ENCODE measurements at regions not wholly inside any gene's neighbourhood (a gene's known extent, or its start where the extent isn't known, plus 50 kb on each side); places are given as distances from the start of the nearest gene placed in this dataset.

DNA sequence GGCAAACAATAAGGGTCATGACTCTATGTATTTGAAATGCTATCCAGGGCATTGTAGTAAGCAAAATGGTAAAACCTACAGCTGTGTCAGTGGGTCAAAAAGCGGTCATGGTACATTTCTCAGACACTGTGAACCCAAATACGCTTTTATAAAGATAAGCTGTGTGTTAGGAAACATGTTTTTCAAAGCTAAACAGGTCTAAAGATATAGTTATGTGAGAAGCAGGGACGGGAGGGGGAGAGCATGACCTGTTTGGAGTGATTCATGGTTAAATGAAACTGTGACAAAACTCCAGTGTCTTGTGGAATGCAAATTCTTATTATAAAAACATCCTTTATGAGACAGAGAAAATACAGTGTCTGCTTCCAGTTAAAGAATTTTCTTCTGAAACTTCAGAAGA, 205.4 kb upstream of the BMP2 start:
- DNase-seq (ENCODE audit: low spot score): no peak

DNA sequence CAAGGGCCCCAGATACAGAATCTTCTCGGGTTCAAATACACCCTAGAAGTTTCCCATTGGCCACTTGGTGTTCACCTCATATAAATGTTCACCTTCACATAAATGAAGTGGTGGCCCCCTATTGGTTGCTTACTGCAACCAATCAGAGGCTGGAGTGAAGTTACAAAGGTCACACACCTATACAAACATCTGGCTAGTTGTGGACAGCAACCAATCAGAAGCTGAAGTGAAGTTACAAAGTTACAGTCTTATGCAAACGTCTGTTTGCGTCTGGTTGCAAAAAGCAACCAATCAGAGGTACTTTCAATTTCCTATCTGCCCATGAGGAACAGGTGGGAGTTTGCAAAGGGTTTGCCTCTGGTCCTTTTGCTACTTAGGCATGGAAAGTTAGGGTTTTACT, 206.5 kb upstream of the BMP2 start:
- DNase-seq (ENCODE audit: low spot score): no peak

DNA sequence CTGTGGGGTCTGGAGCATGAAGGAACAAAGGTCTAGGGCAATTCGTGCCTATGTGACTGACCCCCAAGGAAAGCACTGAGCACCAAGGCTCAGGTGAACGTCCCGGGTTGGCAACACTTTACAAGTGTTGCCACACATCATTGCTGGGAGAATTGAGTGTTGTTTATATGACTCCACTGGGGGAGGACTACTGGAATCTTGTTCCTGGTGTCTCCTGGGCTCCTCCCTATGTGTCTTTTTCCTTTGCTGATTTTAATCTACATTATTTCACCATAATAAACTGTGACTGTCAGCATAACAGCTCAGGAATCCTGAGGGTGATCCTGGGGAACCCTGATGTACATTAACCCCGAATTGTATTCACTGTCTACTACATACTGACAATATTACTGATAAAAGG, 207.7 kb upstream of the BMP2 start:
- DNase-seq (ENCODE audit: low spot score): no peak

DNA sequence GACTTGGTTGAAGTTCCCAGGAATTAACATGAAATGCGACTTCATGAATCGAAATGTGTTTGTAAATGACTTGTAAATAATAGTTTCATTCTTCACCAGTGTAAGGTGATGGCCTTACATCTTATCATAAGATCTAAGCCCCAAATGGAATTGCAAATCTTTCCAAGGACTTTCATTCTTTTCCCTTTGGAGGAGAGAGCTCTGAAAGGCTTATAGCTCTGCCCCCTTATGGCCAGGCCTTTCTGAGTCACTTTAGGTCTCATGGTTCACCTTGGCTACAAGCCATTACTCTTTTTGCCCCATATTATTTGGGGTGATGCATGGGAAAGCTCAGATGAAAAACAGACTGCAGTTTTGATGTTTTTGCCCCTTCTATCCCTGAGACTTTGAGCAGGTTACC, 209.1 kb upstream of the BMP2 start:
- DNase-seq (ENCODE audit: low spot score): no peak

DNA sequence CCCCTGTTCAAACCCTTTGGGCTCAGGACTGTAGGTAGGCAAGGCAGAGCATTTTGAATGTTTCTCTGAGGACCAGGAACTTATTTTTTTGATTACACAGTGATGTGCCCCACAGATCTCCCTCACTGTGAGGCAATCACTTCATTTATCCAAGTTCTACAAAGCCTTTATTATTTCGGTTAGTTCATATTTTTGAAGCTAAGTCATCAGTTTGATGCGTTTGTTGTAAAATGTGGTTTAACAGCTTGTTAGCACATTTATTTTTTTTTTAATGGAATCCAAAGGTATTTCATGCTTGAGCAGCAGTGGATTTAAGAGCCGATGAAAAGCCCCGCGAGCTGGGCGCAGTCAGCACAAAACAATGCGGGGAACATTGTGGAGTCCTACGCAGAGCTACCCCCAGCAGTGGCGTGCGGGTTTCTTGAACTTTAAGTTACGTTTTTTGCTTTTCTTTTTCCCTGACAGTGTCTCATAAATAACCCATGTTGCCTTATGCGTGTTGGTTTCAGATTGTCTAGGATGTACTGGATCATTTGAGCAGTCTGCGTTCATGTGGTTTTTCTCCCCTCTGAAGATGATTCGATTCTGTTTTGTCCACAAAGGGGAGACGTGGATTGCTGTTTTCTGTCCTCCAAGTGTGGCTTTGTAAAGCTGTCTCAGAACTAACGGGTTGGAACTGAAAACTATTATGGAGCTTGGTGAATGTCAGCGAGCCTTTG, 233.6 kb upstream of the BMP2 start:
- DNase-seq (ENCODE audit: low spot score): no peak

DNA sequence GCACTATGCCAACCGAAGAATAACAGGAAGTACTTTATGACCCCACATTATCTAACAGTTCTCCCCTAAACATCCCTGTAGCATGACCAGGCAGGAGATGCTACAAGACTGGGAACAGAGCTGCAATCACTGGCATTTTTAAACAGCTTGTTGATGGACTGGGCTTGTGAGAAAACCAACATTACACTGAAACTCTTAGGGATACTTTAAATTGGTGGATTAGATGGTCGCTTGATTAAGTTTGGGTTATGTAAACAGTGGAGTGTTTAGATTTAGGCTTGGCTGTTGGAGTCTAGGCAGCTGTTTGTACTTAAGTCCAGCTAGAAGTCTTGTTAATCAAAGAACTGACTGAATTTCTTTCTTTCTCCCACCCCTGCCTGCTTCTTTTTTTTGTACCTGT, 234.1 kb upstream of the BMP2 start:
- DNase-seq (ENCODE audit: low spot score): no peak

DNA sequence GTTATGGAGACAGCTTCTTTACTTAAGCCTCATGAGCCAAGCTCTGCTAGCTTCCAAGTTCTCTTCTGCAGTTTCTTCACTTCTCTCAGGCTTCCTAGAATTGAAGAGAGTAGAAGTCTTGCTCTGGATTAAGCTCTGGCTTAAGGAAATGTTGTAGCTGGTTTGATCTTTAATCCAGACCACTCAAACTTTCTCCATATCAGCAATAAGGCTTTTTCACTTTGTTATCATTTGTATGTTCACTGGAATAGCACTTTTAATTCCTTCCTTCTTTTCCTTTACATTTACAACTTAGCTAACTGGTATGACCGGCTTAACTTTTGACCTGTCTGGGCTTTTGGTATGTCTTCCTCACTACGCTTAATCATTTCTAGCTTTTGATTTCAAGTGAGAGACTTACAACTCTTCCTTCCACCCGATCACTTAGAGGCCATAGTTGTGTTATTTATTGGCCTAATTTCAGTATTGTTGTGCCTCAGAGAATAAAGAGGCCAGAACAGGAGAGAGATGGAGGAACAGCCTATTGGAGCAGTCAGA, 236.6 kb upstream of the BMP2 start:
- DNase-seq (ENCODE audit: low spot score): no peak

DNA sequence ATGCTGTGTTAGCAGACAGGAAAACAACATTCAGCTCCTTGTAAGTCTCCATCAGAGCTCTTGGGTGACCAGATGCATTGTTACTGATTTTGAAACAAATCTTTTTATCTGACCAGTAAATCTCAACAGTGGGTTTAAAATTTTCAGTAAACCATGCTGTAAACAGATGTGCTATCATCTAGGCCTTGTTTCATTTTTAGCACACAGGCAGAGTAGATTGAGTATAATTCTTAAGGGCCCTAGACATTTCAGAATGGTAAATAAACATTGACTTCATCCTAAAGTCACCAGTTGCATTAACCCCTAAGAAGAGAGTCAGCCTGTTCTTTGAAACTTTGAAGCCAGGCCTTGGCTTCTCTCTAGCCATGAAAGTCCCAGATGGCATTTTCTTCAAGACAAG, 237.2 kb upstream of the BMP2 start:
- no peak for DNase-seq (ENCODE audit: low spot score)

DNA sequence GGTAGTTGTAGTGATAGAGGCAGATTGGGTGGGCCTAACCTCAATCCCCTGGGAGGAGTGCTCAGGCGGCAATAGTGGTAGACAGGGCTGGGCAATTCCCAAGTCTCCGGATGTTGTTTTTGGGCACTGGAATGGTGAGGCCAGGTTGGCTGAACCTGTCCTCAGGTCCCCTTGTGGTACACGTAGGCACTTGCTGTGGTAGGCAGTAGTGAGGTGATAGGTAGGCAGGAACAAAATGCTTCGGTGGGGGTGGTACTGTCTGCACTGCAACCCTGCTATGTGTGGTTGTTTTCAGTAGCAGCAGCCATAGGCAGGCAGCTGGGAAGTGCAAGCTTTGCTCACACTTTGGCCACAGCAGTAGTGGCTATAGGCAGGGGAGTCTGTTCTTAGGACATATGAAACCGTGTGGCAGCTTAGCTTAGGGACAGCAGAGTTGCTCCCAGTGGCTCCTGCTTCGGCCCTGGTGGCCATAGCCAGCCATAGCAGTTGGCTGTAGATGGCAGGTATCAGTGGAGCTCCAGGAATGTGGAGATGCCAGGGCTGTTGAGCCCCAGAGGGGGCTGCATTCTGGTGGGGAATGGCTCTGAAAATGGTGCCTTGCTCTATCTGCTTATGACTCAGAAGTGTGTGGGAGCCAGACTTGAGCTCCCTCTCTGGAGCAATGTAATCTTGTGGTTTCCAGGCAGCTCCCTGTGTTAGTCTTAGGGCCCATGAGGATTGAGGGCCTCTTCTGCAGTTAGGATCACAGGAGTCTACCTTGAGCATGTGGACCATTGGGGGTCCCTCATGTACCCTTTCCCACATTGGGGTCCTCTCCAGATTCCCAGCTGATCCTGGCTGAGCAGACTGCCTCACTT, 241.8 kb upstream of the BMP2 start:
- no peak for DNase-seq (ENCODE audit: low spot score)

DNA sequence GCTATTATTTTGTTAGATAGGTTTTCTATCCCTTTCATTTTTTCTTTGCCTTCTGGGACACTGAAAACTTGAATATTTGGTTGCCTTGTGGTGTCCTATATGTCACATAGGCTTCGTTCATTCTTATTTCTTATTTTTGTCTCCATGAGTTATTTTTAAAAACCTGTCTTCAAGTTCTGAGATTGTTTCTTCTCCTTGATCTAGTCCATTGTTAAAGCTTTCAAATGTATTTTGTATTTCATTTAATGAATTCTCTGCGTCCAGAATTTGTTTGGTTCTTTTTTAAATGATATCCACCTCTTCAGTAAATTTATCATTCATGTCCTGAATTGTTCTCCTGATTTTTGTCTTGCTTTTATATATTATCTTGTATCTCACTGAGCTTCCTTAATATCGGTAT, 243.2 kb upstream of the BMP2 start:
- no peak for DNase-seq (ENCODE audit: low spot score)

DNA sequence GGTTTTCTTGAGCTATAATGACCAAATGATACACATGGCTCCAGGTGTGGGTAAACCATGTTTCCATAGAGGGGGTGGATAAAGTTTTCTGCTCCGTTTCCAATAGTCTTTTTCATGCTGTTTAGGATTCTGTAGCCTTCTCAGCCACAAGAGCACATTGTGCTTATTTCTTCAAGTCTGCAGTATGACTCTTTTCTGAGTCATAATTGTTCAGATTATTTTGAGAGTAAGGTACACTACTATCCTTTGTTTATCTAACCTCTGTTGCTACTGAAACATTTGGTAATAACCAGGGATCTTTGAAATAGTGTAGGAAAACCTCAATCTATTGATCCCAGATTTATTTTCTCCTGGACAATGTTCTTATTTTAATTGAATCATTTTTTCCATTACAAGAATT, 247.9 kb upstream of the BMP2 start:
- DNase-seq (ENCODE audit: low spot score): no peak

DNA sequence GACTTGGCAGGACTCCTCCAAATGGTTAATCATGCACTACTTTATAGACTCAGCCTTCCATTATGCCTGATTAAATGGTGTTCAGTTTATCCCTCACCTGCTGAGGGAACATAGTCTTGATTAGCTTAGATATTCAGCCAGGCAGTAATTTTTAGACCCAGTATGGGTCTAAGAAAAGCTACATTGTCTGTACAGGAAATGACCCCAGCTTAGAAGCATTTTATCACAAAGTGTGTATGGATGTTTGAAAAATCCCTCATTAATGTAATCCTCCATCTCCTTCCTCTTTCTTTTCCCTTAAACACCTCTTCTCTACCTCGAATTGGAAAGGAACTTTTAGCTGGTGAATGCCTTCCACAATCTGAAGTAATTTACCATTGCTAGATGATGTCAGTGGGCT, 252.2 kb upstream of the BMP2 start:
- no peak for DNase-seq (ENCODE audit: low spot score)

DNA sequence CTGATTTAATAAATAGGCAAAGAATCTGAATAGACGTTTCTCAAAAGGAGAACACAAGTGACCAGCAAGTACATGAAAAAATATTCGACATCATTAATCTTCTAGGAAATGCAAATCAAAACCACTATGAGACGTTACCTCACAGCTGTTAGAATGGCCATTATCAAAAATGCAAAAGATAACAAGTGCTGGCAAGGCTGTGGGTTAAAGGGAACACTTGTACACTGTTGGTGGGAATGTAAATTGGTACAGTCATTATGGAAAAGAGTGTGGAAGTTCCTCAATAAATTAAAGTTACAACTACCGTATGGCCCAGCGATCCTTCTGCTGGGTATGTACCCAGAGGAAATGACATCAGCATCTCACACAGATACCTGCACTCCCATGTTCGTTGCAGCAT, 253.9 kb upstream of the BMP2 start:
- DNase-seq (ENCODE audit: low spot score): no peak

DNA sequence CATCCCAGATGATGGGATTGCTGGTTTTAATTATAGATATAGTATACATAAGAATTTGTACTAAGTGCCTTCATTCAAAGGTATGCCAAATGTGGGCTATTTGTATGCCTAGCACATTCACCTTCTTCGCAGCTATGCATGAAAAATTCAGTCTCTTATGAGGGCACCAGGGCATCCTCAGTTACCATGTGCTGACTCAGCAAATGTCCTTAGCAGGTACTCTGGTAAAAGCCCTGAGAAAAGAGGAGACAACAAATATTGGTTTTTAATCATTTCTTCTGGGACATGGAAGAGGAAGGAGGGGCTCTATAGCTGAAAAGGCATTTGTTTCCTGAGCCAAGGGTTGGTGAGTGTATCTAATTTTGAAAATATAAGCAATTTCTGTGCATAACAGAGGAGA, 258.1 kb upstream of the BMP2 start:
- no peak for DNase-seq (ENCODE audit: low spot score)

DNA sequence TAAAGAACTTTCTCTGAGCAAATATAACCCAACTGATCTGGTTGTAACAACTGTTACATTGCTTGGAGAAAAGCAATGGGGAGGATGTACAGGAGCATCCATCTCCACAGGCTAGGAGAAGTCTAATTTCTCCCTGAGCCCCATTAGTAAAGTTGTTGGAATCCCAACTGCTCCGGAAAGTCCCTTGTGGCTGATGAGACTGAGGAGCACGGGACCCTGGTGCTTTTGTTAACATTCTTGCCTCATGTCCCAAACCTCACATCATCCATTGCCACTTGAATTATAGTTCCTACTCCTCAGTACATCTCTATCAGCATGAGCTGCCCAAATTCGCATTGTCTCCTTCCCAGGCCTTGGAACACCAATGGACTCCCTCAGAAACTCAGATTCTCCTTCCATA, 260.6 kb upstream of the BMP2 start:
- no peak for DNase-seq (ENCODE audit: low spot score)

DNA sequence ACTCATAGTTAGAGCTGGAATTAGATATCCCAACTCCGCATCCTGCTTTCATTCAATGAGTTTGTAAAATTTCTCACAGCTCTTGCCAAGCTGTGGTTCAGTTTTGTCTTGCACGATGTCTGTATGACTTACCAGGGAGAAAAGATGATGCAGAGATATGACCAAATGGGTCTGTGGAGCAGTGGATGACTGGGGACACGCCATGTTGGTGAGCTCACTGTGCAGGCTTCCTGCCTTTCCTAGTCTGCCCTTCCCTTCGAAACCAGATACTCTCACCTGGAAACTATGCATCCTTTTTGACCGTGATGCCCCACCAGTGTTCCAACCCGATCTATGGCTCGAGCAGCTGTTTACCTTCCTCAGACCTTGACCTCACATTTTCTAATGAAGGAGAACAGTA, 262.7 kb upstream of the BMP2 start:
- DNase-seq (ENCODE audit: low spot score): no peak

DNA sequence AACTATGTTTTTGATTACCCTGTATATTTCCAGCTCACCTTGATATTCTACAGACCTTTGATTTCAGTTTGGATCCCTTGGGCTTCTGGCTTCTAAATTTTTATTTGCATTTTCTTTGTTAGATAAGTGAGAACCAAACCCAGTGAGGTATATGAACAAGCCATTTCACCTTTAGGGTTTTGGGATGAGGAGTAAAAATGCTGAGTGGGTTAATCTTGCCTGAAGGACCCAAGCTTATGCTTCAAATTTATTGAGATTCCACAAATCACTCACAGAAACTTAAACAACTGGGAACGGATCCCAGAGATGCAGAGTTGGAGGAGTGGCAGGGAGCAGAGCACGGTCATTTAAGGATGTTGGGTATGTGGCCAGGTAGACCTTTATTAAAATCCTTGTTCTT, 263.3 kb upstream of the BMP2 start:
- no peak for DNase-seq (ENCODE audit: low spot score)

DNA sequence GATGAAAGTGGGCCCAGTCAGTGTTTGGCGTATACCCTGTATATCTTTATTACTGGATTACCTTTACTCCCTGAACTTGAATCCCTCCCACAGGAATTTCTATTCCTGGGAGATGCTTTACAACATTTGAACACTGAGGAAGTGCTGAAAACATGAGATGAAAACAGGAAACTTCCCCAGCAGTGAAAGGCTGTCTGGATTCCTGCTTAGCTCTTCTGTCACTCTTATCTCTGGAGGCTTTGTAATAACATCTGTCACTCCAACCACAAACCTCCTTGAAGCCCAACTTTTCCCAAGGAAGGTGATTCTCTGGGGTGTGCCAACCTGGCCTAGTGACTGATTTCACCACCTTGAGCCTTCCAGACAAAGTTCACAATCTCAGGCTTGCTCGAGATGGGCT, 264.5 kb upstream of the BMP2 start:
- no peak for DNase-seq (ENCODE audit: low spot score)

DNA sequence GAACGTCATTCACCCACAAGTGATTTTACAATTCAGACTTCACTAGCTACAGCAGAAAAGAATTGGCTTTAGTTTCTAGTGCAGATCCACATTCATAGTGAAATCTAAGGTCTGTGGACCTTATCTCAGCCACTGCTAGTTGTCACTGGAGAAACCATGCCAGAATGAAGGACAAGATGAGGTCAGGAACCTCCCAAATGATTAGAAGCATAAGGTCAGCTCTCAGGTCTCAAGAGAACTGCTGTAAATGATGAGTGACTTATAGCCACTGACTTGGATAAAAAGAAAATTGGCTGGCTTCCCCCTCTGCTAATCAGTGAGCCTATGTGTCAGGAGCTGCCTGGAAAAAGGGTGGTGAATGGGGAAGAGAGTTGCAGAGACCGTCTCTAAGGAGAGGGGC, 265.3 kb upstream of the BMP2 start:
- no peak for DNase-seq (ENCODE audit: low spot score)

DNA sequence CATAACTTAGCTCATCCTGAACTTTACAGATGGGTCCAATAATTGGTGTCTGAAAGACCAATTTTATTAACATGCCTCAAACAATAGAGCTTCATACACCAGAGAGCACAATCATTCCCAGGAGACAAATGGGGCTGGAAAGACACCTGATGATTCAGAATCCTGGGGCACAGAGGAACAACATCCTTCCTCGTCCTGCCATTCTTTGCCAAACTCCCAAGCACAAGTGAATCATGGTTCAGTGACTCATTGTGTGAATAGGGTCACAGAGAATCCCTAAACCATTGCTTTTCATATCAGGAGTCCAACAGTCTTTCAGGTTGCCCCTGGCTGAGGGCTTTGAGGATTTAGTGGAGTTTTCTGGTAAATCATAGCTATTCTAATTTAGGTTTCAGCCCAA, 266.4 kb upstream of the BMP2 start:
- DNase-seq (ENCODE audit: low spot score): no peak

DNA sequence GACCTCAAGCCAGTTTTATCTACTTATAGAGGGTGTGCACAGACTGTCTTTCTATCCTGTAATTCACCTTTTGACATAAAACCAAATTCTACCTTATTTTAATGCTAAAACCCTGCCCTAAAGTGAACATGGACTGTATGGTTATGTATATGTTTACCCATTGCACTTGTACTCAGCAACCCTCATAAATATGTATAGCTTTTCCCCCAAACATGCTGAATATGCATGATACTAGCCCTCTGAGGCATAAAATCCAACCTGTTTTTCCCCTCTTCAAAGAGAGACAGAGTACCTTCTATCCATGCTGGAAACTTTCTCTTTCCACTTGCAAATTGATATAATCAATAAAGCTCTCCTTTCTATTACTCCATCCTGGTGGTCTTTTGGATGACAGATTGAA, 267.9 kb upstream of the BMP2 start:
- DNase-seq (ENCODE audit: low spot score): no peak

DNA sequence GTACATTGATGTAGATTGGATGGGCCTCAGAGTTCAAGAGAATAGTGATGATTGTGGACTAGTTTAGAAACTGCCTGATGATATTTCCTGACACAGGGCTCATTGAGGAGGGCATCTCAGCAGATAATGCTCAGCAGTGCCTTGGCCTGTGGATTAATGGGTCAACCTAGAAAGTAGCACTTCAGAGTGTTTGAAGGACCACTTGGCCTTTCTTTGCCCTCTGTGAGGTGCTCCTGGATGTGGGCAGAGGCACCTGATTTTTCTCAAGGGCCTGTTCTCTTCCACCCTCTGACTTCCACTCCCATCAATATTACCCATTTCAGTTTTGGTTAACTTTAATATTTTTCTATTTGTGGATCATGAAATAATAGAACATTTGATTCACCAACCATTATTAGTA, 270.6 kb upstream of the BMP2 start:
- DNase-seq (ENCODE audit: low spot score): no peak

DNA sequence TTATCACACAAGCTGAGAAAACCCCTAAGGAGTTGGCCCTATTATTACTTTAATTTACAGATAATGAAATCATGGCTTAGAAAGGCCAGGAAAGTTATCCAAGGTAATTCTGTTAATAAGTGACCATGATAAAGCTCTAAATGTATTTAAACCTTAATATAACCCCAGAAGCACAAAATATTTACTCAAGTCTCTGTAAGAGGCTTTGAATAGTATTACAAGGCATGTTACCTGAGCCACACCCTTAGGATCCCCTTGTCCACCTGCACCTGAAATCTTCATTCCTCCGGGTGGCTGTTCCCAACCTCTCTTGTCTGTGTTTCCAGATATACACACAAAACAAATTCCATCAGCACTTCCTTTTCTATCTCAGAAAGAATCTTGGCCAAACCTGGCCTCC, 271.6 kb upstream of the BMP2 start:
- DNase-seq (ENCODE audit: low spot score): no peak

Measured in SK-N-DZ (cell line).